H1 (cell line): ENCODE measurements at regions not wholly inside any gene's neighbourhood (a gene's known extent, or its start where the extent isn't known, plus 50 kb on each side); places are given as distances from the start of the nearest gene placed in this dataset.

ENCODE experiments used
- CTCF ChIA-PET: fragments of 300-600 bp; sonication (Branson Sonifier 250); formaldehyde crosslinking; loops from one replicate; lab custom pipeline; 2021; ENCODE audit not compliant: partially characterized antibody; lab: Charles Lee
- POLR2A ChIA-PET: fragments of 300-600 bp; sonication (Branson Sonifier 250); formaldehyde crosslinking; loops from one replicate; lab custom pipeline; 2021; ENCODE audit warnings: inconsistent platforms; ENCODE audit not compliant: partially characterized antibody; lab: Charles Lee
- DNase-seq, 2 experiments: peaks; one replicate each; pipeline versions ENCODE4 v3.0.0 to v3.0.0-alpha.2; 2010 to 2022; ENCODE audit warnings: low spot score in 2 of 2, low read depth in 1 of 2, mixed read lengths in 1 of 2
- FAIRE-seq: peaks from 2 replicates; lab custom pipeline; 2011; peaks lifted over from hg19 to GRCh38; lab: Jason Lieb, UNC
- H2AFZ ChIP-seq: 2 replicates; pipeline ENCODE4 v1.8.1; 2012; ENCODE audit warnings: low read length, inconsistent platforms
- H2AK5ac ChIP-seq: 2 replicates; pipeline ENCODE4 v1.6.1; 2013; ENCODE audit warnings: low read depth, low read length
- H2BK120ac ChIP-seq: replicated peaks from 2 replicates; pipeline ENCODE3; 2013; ENCODE audit warnings: low read depth, low read length, inconsistent platforms
- H2BK12ac ChIP-seq: 2 replicates; pipeline ENCODE4 v1.6.1; 2013; ENCODE audit warnings: low read depth, low read length
- H2BK15ac ChIP-seq: 2 replicates; pipeline ENCODE4 v1.6.1; 2013; ENCODE audit warnings: low read length
- H2BK20ac ChIP-seq: 2 replicates; pipeline ENCODE4 v1.6.1; 2013; ENCODE audit warnings: low read length
- H2BK5ac ChIP-seq: 2 replicates; pipeline ENCODE4 v1.6.1; 2013; ENCODE audit warnings: low read depth, low read length
- H3K14ac ChIP-seq: 2 replicates; pipeline ENCODE4 v1.6.1; 2013; ENCODE audit warnings: inconsistent platforms; ENCODE audit not compliant: insufficient read length
- H3K18ac ChIP-seq: 2 replicates; pipeline ENCODE4 v1.6.1; 2013; ENCODE audit warnings: low read length; ENCODE audit errors: extremely low read depth
- H3K23ac ChIP-seq: 2 replicates; pipeline ENCODE4 v1.6.1; 2013; ENCODE audit warnings: inconsistent platforms; ENCODE audit not compliant: insufficient read length
- H3K23me2 ChIP-seq: 2 replicates; pipeline ENCODE4 v1.6.1; 2013; ENCODE audit warnings: low read depth, low read length
- H3K27ac ChIP-seq: 2 replicates; pipeline ENCODE4 v1.6.1; 2011; ENCODE audit warnings: low read depth, low read length, inconsistent platforms
- H3K27me3 ChIP-seq, 4 experiments: replicated peaks in 1 of 4; 1 replicate in 1 of 4; 2 replicates in 3 of 4; pipeline versions ENCODE4 v1.6.1 to v1.8.1; 2011 to 2013; ENCODE audit warnings: low read length in 3 of 4, mild to moderate bottlenecking in 3 of 4, inconsistent platforms in 2 of 4, mixed read lengths in 2 of 4, moderate library complexity in 1 of 4; ENCODE audit not compliant: control insufficient read depth in 3 of 4, insufficient read depth in 3 of 4; ENCODE audit errors: extremely low read depth in 1 of 4
- H3K36me3 ChIP-seq, 4 experiments: 2 replicates each; pipeline versions ENCODE4 v1.6.1 to v1.8.1; 2011 to 2013; ENCODE audit warnings: mild to moderate bottlenecking in 4 of 4, low read length in 3 of 4, moderate library complexity in 2 of 4, control low read depth in 1 of 4, inconsistent platforms in 1 of 4; ENCODE audit not compliant: insufficient read depth in 4 of 4, control insufficient read depth in 2 of 4
- H3K4ac ChIP-seq: replicated peaks from 2 replicates; pipeline ENCODE3; 2013; ENCODE audit warnings: low read length, low read depth, mixed read lengths, inconsistent platforms; ENCODE audit not compliant: insufficient read length
- H3K4me1 ChIP-seq, 4 experiments: replicated peaks in 1 of 4; 1 replicate in 1 of 4; 2 replicates in 3 of 4; pipeline versions ENCODE4 v1.6.1 to v1.8.1; 2011 to 2013; ENCODE audit warnings: low read length in 3 of 4, inconsistent platforms in 2 of 4, mixed read lengths in 1 of 4; ENCODE audit not compliant: insufficient read depth in 4 of 4, control insufficient read depth in 3 of 4
- H3K4me2 ChIP-seq, 2 experiments: 2 replicates each; pipeline versions ENCODE4 v1.6.1 to v1.8.1; 2011 to 2013; ENCODE audit warnings: low read depth in 2 of 2, low read length in 2 of 2, control low read depth in 1 of 2, inconsistent platforms in 1 of 2, mild to moderate bottlenecking in 1 of 2; ENCODE audit not compliant: insufficient read depth in 1 of 2
- H3K4me3 ChIP-seq, 4 experiments: fragments of 200-600, 300-600 bp in 1 of 4; sonication (generic), shearing (Covaris generic), sonication (Bioruptor Twin) in 1 of 4; 2 replicates each; pipeline versions ENCODE4 v1.5.1 to v1.8.1; 2011 to 2016; ENCODE audit warnings: low read length in 4 of 4, low read depth in 3 of 4, control low read depth in 2 of 4, inconsistent platforms in 2 of 4, mild to moderate bottlenecking in 2 of 4, mixed read lengths in 1 of 4, moderate library complexity in 1 of 4; ENCODE audit not compliant: insufficient read depth in 2 of 4; ENCODE audit errors: extremely low read depth in 1 of 4
- H3K56ac ChIP-seq: replicated peaks from 2 replicates; pipeline ENCODE3; 2013; ENCODE audit warnings: low read depth, mild to moderate bottlenecking, mixed read lengths, low read length, inconsistent platforms; ENCODE audit not compliant: insufficient read length
- H3K79me1 ChIP-seq: 2 replicates; pipeline ENCODE4 v1.6.1; 2013; ENCODE audit warnings: low read depth, low read length, control low read depth
- H3K79me2 ChIP-seq, 2 experiments: 2 replicates each; pipeline versions ENCODE4 v1.6.1 to v1.8.1; 2012 to 2013; ENCODE audit warnings: low read length in 2 of 2, mild to moderate bottlenecking in 2 of 2, inconsistent platforms in 1 of 2; ENCODE audit not compliant: insufficient read depth in 2 of 2, control insufficient read depth in 1 of 2
- H3K9ac ChIP-seq, 4 experiments: replicated peaks in 1 of 4; 1 replicate in 1 of 4; 2 replicates in 3 of 4; pipeline versions ENCODE4 v1.6.1 to v1.8.1; 2011 to 2013; ENCODE audit warnings: low read depth in 3 of 4, low read length in 3 of 4, control low read depth in 2 of 4, mild to moderate bottlenecking in 2 of 4, moderate library complexity in 2 of 4, inconsistent platforms in 1 of 4; ENCODE audit errors: extremely low read depth in 1 of 4
- H3K9me3 ChIP-seq, 2 experiments: 2 replicates each; pipeline versions ENCODE4 v1.6.1 to v1.8.1; 2012 to 2013; ENCODE audit warnings: mild to moderate bottlenecking in 2 of 2, moderate library complexity in 2 of 2, control low read depth in 1 of 2, inconsistent platforms in 1 of 2, low read depth in 1 of 2, low read length in 1 of 2, mixed read lengths in 1 of 2; ENCODE audit not compliant: insufficient read depth in 2 of 2
- H4K20me1 ChIP-seq, 2 experiments: replicated peaks in 1 of 2; 2 replicates each; pipeline versions ENCODE3 to v1.8.1; 2011 to 2013; ENCODE audit warnings: inconsistent platforms in 2 of 2, low read length in 2 of 2, mild to moderate bottlenecking in 1 of 2; ENCODE audit not compliant: insufficient read depth in 2 of 2, control insufficient read depth in 1 of 2
- H4K5ac ChIP-seq: 2 replicates; pipeline ENCODE4 v1.6.1; 2013; ENCODE audit warnings: low read length, low read depth, mixed read lengths, inconsistent platforms; ENCODE audit not compliant: insufficient read length
- H4K8ac ChIP-seq: 2 replicates; pipeline ENCODE4 v1.8.0; 2013; ENCODE audit warnings: mild to moderate bottlenecking, moderate library complexity, low read length, inconsistent platforms; ENCODE audit not compliant: insufficient read depth; ENCODE audit errors: extremely low read depth
- H4K91ac ChIP-seq: replicated peaks from 2 replicates; pipeline ENCODE3; 2013; ENCODE audit warnings: low read length, mixed read lengths, inconsistent platforms; ENCODE audit not compliant: insufficient read length
- BACH1 ChIP-seq: IDR thresholded peaks from 2 replicates; pipeline ENCODE4 v1.6.1; 2012; ENCODE audit warnings: low read length, improper control_type of control experiment
- CREB1 ChIP-seq: IDR thresholded peaks from 2 replicates; pipeline ENCODE4 v1.6.1; 2012; ENCODE audit warnings: inconsistent platforms
- KDM4A ChIP-seq: IDR thresholded peaks from one replicate; pipeline ENCODE4 v1.7.1; 2012; ENCODE audit warnings: low read depth, mild to moderate bottlenecking, moderate library complexity, low read length, inconsistent platforms; ENCODE audit not compliant: severe bottlenecking
- POU5F1 ChIP-seq: IDR thresholded peaks from 2 replicates; pipeline ENCODE4 v1.6.1; 2011; ENCODE audit warnings: low read depth, mild to moderate bottlenecking, low read length, moderate library complexity
- SRF ChIP-seq: IDR thresholded peaks from 2 replicates; pipeline ENCODE4 v1.6.1; 2011; ENCODE audit warnings: mild to moderate bottlenecking, low read depth, low read length, moderate library complexity
- SUZ12 ChIP-seq: fragments of 200-600 bp; sonication (generic); IDR thresholded peaks from 2 replicates; pipeline ENCODE4 v1.6.1; 2012; ENCODE audit warnings: mild to moderate bottlenecking, inconsistent platforms, low read length, moderate library complexity, mixed read lengths
- WGBS, 2 experiments: shearing (Covaris generic) in 1 of 2; methylation state at CpG; one replicate each; pipeline versions ENCODE4 v1.1.6 to v1.1.7; 2013 to 2015; ENCODE audit warnings: low lambda C conversion rate in 2 of 2, mixed read lengths in 2 of 2, inconsistent platforms in 1 of 2, low coverage in 1 of 2, missing lambda C conversion rate in 1 of 2; ENCODE audit not compliant: insufficient replicate concordance in 2 of 2, insufficient coverage in 1 of 2, insufficient read length in 1 of 2; ENCODE audit errors: extremely low coverage in 1 of 2, missing lambda C conversion rate in 1 of 2; 5-methylcytosine and 5-hydroxymethylcytosine counted together
- TF ChIP-seq, protein P1 (sequence below): IDR thresholded peaks from 2 replicates; pipeline ENCODE4 v1.6.1; 2012; ENCODE audit warnings: inconsistent platforms

DNA sequence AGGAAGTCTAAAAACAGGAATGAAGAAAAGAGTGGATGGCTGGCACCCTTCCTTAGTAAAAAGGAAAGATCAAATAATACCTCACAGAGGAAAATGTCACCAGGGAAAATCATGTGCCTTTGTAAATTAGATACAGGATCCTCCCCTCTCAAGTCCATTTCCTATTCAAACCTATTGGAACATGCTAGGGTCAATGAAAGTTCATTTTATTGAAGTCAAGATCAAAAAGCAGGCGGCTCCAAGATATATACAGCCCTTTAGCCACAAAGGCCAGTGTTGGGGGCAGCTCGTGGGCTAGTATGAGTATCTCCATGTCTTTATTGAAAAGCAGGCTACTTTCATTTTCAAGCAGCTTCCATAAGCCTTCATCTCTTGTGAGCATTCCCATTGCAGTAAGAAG is 141.1 kb downstream of the QDPR start:
- Histone ChIP-seq H3K4ac (no peak overlapping the region), H3K9me3 (no peaks in the 10 kb centered on the region), H3K23ac (no peak overlapping the region), H3K79me1 (no peaks in the 10 kb centered on the region), H2BK20ac (no peak overlapping the region), H3K56ac (no peak overlapping the region), H2AFZ (no peak overlapping the region), H4K20me1 (peaks cover 0 to 2% of the 10 kb centered on the region in 2 experiments), H3K18ac (no peak overlapping the region), H2BK5ac (no peak overlapping the region), H3K4me3 (no peak overlapping the region), H3K4me2 (no peak overlapping the region), H4K5ac (no peak overlapping the region), H3K4me1 (no peaks in the 10 kb centered on the region), H3K14ac (no peak overlapping the region), H2BK12ac (no peak overlapping the region), H4K8ac (no peak overlapping the region), H3K27me3 (no peaks in the 10 kb centered on the region), H2AK5ac (no peak overlapping the region), H3K27ac (no peak overlapping the region), H3K36me3 (no peaks in the 10 kb centered on the region), H2BK120ac (no peak overlapping the region), H4K91ac (no peak overlapping the region), H3K9ac (no peak overlapping the region), H3K79me2 (no peaks in the 10 kb centered on the region), H2BK15ac (no peak overlapping the region), H3K23me2 (no peaks in the 10 kb centered on the region; the same call in 1 of the 2 replicates)
- TF ChIP-seq, protein P1, sequence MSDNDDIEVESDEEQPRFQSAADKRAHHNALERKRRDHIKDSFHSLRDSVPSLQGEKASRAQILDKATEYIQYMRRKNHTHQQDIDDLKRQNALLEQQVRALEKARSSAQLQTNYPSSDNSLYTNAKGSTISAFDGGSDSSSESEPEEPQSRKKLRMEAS, result no peak
- no peak for TF ChIP-seq SRF
- TF ChIP-seq BACH1, result no peak
- TF ChIP-seq POU5F1, result no peak
- TF ChIP-seq KDM4A, result no peak
- no peak for TF ChIP-seq SUZ12
- TF ChIP-seq CREB1, result no peak
- CTCF ChIA-PET, result interaction anchor here (1.2 to 1.9 kb wide), 2 partner anchors 9 to 18 kb away, joined by 4 to 6 read pairs; no protein-coding TSS in a partner anchor
- DNase-seq, result no peak
- POLR2A ChIA-PET, result no interaction called here
- no peak for FAIRE-seq
- WGBS, 2 experiments, result 85% methylated on average over 2 of the region's 2 CpGs; no CpG with 5 or more reads in 1 of the 2 experiments
